ENCODE measurements at regions not wholly inside any gene's neighbourhood (a gene's known extent, or its start where the extent isn't known, plus 50 kb on each side); places are given as distances from the start of the nearest gene placed in this dataset.

DNA sequence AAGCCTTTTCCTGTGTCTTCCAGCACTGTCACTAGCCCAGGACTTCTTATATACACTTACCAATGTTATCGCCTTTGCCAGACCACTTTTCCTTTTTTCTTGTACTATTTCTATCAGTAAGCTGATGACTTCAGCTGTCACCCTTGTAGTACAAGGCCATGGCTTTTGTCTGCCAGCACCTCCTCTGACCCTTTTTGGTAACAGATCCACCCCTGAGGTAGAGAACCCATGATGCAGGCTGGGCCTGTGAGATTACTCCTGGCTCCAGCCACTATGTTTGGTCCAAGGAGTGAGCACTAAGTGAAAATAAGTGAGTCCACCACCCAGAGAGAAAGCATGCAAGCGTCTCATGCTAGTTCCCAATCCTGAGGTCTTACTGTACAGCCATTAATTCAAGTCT, 406.7 kb downstream of the MLLT3 start:
- TF ChIP-seq, protein P1, sequence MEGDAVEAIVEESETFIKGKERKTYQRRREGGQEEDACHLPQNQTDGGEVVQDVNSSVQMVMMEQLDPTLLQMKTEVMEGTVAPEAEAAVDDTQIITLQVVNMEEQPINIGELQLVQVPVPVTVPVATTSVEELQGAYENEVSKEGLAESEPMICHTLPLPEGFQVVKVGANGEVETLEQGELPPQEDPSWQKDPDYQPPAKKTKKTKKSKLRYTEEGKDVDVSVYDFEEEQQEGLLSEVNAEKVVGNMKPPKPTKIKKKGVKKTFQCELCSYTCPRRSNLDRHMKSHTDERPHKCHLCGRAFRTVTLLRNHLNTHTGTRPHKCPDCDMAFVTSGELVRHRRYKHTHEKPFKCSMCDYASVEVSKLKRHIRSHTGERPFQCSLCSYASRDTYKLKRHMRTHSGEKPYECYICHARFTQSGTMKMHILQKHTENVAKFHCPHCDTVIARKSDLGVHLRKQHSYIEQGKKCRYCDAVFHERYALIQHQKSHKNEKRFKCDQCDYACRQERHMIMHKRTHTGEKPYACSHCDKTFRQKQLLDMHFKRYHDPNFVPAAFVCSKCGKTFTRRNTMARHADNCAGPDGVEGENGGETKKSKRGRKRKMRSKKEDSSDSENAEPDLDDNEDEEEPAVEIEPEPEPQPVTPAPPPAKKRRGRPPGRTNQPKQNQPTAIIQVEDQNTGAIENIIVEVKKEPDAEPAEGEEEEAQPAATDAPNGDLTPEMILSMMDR (IDR thresholded peaks at IDR 0.05; ENCODE audit: insufficient read depth, low read depth, low read length), result no peak
- TF ChIP-seq EZH2 (IDR thresholded peaks at IDR 0.05; ENCODE audit: insufficient read depth, low read length), result no peak

All from astrocyte (in vitro differentiated cells and primary cell).